ENCODE measurements at regions not wholly inside any gene's neighbourhood (a gene's known extent, or its start where the extent isn't known, plus 50 kb on each side); places are given as distances from the start of the nearest gene placed in this dataset.
"Not testable (repeated sequence)": the region's sequence is repeated elsewhere in the genome, so short reads cannot be mapped to it uniquely, and the experiment has no call there.

GRCh38 chr9:30913331-30913730 lies 1471.1 kb upstream of the ACO1 start:
- no peak for DNase-seq

GRCh38 chr9:30915451-30915850 lies 1469.0 kb upstream of the ACO1 start:
- no peak for DNase-seq

GRCh38 chr9:30925126-30925525 lies 1459.3 kb upstream of the ACO1 start:
- no peak for DNase-seq

- DNase-seq: no peak
These were observed 1458.8 kb upstream of the ACO1 start for GRCh38 chr9:30925635-30926034.

- no peak for DNase-seq
These were observed 1456.4 kb upstream of the ACO1 start for GRCh38 chr9:30928045-30928444.

- DNase-seq: no peak
These were observed 1452.2 kb upstream of the ACO1 start for GRCh38 chr9:30932226-30932625.

- no peak for DNase-seq
These were observed 1448.7 kb upstream of the ACO1 start for GRCh38 chr9:30935730-30936129.

- no peak for DNase-seq
These were observed 1447.3 kb upstream of the ACO1 start for GRCh38 chr9:30937106-30937505.

GRCh38 chr9:30942852-30943251 lies 1441.6 kb upstream of the ACO1 start:
- DNase-seq: not testable (repeated sequence)

GRCh38 chr9:30943446-30944224 lies 1440.8 kb upstream of the ACO1 start:
- no peak for DNase-seq

GRCh38 chr9:30944225-30944569 lies 1440.2 kb upstream of the ACO1 start:
- DNase-seq: no peak

GRCh38 chr9:30944741-30945280 lies 1439.6 kb upstream of the ACO1 start:
- DNase-seq: no peak

- DNase-seq: no peak
These were observed 1420.1 kb upstream of the ACO1 start for GRCh38 chr9:30964332-30964731.

- no peak for DNase-seq
These were observed 1417.0 kb upstream of the ACO1 start for GRCh38 chr9:30967476-30967875.

- no peak for DNase-seq
These were observed 1414.3 kb upstream of the ACO1 start for GRCh38 chr9:30970186-30970585.

GRCh38 chr9:30970812-30971211 lies 1413.6 kb upstream of the ACO1 start:
- DNase-seq: no peak

- no peak for DNase-seq
These were observed 1411.8 kb upstream of the ACO1 start for GRCh38 chr9:30972654-30973053.

GRCh38 chr9:30977965-30978364 lies 1406.5 kb upstream of the ACO1 start:
- no peak for DNase-seq

GRCh38 chr9:30982301-30982700 lies 1402.1 kb upstream of the ACO1 start:
- DNase-seq: no peak

GRCh38 chr9:30995956-30996738 lies 1388.3 kb upstream of the ACO1 start:
- DNase-seq: no peak

GRCh38 chr9:30996761-30997160 lies 1387.7 kb upstream of the ACO1 start:
- DNase-seq: no peak

- DNase-seq: no peak
These were observed 1387.2 kb upstream of the ACO1 start for GRCh38 chr9:30997291-30997690.
